ENCODE measurements at regions not wholly inside any gene's neighbourhood (a gene's known extent, or its start where the extent isn't known, plus 50 kb on each side); places are given as distances from the start of the nearest gene placed in this dataset.

DNA sequence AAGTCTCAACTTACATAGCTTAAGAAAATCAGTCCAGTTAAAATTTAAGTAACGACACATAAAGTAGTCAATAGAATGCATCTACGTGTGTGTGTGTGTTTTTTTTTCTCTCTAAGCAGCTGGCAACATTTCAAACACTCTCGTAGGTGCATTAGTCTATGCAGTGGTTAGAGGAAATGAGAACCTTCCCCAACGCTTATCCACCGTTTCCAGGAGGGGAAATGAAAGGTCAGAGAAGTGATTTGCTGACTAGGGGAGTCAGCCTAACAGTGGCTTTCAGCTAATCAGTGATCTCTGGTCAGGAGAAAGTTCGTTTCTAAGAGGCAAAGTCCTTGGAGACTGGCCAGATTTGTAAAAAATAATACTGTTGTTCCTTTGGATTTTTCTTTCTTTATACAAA, 806.6 kb downstream of the C6orf118 start:
- no peak overlapping the region for H3K9ac ChIP-seq (ENCODE audit: low read length)
- H3K27me3 ChIP-seq (ENCODE audit: low read length): no peaks in the 10 kb centered on the region
- no peaks in the 10 kb centered on the region for H4K20me1 ChIP-seq (ENCODE audit: low read depth, low read length)
- no peak overlapping the region for H3K27ac ChIP-seq (ENCODE audit: low read depth, low read length)
- H3F3A ChIP-seq (ENCODE audit: insufficient read depth): no peaks in the 10 kb centered on the region
- no peak for TF ChIP-seq EZH2phosphoT487 (conservative IDR thresholded peaks at IDR 0.05; ENCODE audit: low read length)
- TF ChIP-seq, protein P1, sequence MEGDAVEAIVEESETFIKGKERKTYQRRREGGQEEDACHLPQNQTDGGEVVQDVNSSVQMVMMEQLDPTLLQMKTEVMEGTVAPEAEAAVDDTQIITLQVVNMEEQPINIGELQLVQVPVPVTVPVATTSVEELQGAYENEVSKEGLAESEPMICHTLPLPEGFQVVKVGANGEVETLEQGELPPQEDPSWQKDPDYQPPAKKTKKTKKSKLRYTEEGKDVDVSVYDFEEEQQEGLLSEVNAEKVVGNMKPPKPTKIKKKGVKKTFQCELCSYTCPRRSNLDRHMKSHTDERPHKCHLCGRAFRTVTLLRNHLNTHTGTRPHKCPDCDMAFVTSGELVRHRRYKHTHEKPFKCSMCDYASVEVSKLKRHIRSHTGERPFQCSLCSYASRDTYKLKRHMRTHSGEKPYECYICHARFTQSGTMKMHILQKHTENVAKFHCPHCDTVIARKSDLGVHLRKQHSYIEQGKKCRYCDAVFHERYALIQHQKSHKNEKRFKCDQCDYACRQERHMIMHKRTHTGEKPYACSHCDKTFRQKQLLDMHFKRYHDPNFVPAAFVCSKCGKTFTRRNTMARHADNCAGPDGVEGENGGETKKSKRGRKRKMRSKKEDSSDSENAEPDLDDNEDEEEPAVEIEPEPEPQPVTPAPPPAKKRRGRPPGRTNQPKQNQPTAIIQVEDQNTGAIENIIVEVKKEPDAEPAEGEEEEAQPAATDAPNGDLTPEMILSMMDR (IDR thresholded peaks at IDR 0.05; ENCODE audit: insufficient read depth, low read length, poor library complexity, severe bottlenecking): no peak
- no peaks in the 10 kb centered on the region for H3K79me2 ChIP-seq (ENCODE audit: insufficient read depth, low read length)
- no peaks in the 10 kb centered on the region for H3K9me2 ChIP-seq (replicated peaks; ENCODE audit: insufficient read depth, low read length)
- no peak overlapping the region for H3K4me2 ChIP-seq (ENCODE audit: low read depth, low read length, poor library complexity, severe bottlenecking)
- H3K9me3 ChIP-seq (ENCODE audit: insufficient read depth, low read length): no peaks in the 10 kb centered on the region
- no peak overlapping the region for H3K4me3 ChIP-seq (ENCODE audit: insufficient read depth, low read length, poor library complexity, severe bottlenecking)
- no peaks in the 10 kb centered on the region for H3K36me3 ChIP-seq (ENCODE audit: low read length)
- H2AFZ ChIP-seq (ENCODE audit: low read depth, low read length, severe bottlenecking): no peak overlapping the region

DNA sequence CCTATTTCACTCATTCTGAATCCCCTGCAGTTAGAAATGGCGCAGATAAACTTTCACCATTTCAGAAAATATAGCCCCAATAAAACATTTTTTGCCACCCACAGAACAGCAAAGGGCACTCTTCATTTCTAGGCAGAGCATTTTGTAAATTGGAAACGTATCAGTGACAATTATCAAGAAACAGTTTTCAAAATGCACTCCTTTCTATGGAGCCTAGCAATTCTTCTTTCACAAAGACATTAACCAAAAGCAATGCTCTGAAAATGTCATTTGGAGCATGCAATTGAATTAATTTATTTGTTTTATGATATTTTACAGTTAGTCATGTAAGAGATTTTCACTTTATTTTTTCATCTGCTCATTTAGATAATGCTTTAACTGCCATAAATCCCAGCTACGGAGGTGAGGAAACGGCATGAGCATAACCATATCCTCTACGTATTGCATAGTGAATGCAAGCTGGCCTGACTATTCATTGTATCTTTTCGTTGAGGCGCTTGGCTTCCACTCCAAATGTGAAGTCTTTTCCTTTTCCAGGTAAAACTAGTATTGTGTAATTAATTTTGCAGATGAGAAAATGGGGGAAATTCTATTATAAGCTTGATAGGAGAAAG, 813.4 kb downstream of the C6orf118 start:
- Histone ChIP-seq H2AFZ (ENCODE audit: low read depth, low read length, severe bottlenecking) (no peak overlapping the region), H3K4me2 (ENCODE audit: low read depth, low read length, poor library complexity, severe bottlenecking) (no peak overlapping the region), H3K9me2 (replicated peaks; ENCODE audit: insufficient read depth, low read length) (no peaks in the 10 kb centered on the region), H3K9ac (ENCODE audit: low read length) (no peak overlapping the region), H4K20me1 (ENCODE audit: low read depth, low read length) (no peaks in the 10 kb centered on the region), H3F3A (ENCODE audit: insufficient read depth) (no peaks in the 10 kb centered on the region), H3K27me3 (ENCODE audit: low read length) (no peaks in the 10 kb centered on the region), H3K79me2 (ENCODE audit: insufficient read depth, low read length) (no peaks in the 10 kb centered on the region), H3K9me3 (ENCODE audit: insufficient read depth, low read length) (no peaks in the 10 kb centered on the region), H3K27ac (ENCODE audit: low read depth, low read length) (no peak overlapping the region), H3K36me3 (ENCODE audit: low read length) (no peaks in the 10 kb centered on the region), H3K4me3 (ENCODE audit: insufficient read depth, low read length, poor library complexity, severe bottlenecking) (no peak overlapping the region)
- TF ChIP-seq, protein P1 (IDR thresholded peaks at IDR 0.05; ENCODE audit: insufficient read depth, low read length, poor library complexity, severe bottlenecking): no peak
- TF ChIP-seq EZH2phosphoT487 (conservative IDR thresholded peaks at IDR 0.05; ENCODE audit: low read length): no peak

DNA sequence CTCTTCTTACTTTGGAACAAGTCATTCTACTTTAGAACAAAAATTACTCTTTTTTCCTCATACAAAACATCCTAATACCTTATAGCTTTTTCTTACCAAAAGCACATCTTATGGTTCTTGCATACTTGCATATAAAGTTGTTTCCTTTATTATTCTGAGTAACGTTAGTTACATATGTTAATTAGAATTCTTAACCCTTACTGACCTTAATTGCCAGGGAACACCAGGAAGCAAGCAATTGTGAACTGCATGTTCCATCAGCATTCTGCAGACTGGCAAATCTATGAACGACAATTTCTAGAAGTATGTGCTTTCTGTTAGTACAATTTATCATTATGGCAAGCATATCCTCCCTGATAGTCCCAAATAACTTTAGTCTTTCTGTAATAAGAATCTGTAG, 831.0 kb downstream of the C6orf118 start:
- Histone ChIP-seq H3K9me3 (ENCODE audit: insufficient read depth, low read length) (no peaks in the 10 kb centered on the region), H3K4me2 (ENCODE audit: low read depth, low read length, poor library complexity, severe bottlenecking) (no peak overlapping the region), H3K9ac (ENCODE audit: low read length) (no peak overlapping the region), H3K36me3 (ENCODE audit: low read length) (no peaks in the 10 kb centered on the region), H3K4me3 (ENCODE audit: insufficient read depth, low read length, poor library complexity, severe bottlenecking) (no peak overlapping the region), H3K9me2 (replicated peaks; ENCODE audit: insufficient read depth, low read length) (no peaks in the 10 kb centered on the region), H2AFZ (ENCODE audit: low read depth, low read length, severe bottlenecking) (no peak overlapping the region), H4K20me1 (ENCODE audit: low read depth, low read length) (no peaks in the 10 kb centered on the region), H3K27ac (ENCODE audit: low read depth, low read length) (no peak overlapping the region), H3F3A (ENCODE audit: insufficient read depth) (no peaks in the 10 kb centered on the region), H3K27me3 (ENCODE audit: low read length) (no peaks in the 10 kb centered on the region), H3K79me2 (ENCODE audit: insufficient read depth, low read length) (no peaks in the 10 kb centered on the region)
- TF ChIP-seq EZH2phosphoT487 (conservative IDR thresholded peaks at IDR 0.05; ENCODE audit: low read length): no peak
- TF ChIP-seq, protein P1 (IDR thresholded peaks at IDR 0.05; ENCODE audit: insufficient read depth, low read length, poor library complexity, severe bottlenecking): no peak
